HG02642 (cell line): ENCODE measurements at regions not wholly inside any gene's neighbourhood (a gene's known extent, or its start where the extent isn't known, plus 50 kb on each side); places are given as distances from the start of the nearest gene placed in this dataset.

ENCODE experiments used
- ATAC-seq: cut with Tn5 transposase; IDR thresholded peaks from one replicate; pipeline ENCODE4 v1.9.1; 2021; ENCODE audit warnings: mild to moderate bottlenecking; ENCODE audit not compliant: unreplicated experiment, poor library complexity

DNA sequence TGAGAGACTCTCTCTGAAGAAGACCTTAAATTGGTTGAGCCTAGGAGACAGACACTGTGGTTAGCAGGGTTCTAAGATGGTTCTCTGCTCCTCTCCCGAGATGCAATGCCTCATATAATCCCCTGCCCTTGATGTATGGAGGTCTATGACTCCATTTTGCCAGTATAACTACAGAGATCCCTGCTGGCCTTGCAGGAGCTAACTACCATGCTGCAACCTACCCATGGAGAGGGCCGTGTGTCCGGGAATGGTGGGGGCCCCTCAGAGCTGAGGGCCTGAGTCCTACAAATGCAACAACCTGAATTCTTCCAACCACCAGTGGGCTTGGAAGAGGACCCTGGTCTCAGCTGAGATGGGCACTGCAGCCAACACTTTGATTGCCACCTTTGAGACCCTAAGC lies 388.0 kb downstream of the SETD4 start:
- ATAC-seq, result no peak

DNA sequence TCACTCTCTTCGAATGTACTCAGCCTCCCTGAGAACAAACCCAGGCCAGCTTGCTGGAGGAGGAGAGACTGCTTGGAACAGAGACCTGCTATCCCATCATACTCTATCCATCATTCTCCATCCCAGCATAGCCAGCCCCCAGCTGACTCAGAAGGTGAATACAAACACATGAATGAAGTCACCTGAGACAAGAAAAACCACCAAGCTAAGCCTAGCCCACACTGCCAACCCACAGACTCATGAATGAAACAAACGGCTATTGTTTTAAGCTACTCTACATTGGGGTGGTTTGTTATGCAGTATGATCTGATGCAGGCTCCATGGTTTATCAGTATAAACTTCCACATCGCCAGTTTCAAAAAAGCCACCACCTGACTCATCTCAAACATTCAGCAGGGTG lies 395.6 kb downstream of the SETD4 start:
- ATAC-seq, result no peak

DNA sequence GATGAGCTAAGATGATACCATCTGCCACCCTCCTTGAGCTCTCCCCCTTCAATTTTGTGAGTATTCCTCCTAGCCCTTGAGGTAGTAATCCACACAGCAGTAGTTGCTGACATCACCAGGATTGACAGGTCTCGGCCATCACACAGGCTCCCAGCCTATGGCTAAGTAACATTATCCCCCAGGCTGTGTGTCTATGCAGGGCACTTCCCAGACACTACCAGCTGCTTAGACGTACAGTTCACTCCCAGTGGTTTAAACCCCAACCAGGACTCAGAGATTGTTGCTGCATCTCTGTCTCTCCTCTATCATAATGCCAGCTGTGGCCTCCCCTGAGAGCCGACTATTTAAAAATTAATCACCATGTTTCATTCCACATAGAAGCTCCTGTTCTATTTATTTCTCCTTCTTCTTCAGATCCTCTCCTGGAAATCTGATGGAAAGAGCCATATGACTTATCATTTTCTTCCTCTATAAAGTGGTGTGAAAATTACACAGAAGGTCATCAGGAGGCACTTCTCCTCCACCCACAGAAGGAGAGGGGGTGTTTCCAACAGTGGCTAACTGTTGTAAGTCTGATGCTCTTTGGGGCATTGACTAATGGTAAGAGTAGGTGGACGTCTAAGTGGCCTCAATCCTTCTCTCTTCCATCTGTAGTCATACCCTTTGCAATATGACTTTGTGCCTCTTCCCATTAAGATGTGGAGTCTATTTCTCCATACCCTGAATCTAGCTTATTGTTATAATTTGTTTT lies 396.3 kb downstream of the SETD4 start:
- ATAC-seq, result no peak

DNA sequence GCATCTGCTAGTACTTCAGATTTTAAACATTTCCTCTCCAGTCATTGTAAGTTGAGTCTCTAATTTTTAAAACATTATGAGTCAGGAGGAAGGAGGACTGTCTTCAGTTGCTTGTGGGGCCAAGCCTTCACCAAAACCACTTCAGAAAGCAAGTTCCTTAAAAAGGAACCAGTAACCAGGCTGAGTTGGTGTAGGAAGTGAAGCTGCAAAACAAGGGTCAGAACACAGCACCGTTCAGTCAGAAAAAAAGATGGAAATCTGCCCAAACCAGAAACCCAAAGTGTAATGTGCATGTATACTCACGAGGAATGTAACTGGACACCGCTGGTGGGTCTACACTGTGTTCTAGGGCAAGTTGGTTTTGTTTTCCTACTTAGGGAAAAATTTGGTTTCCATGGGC lies 402.1 kb downstream of the SETD4 start:
- no peak for ATAC-seq

DNA sequence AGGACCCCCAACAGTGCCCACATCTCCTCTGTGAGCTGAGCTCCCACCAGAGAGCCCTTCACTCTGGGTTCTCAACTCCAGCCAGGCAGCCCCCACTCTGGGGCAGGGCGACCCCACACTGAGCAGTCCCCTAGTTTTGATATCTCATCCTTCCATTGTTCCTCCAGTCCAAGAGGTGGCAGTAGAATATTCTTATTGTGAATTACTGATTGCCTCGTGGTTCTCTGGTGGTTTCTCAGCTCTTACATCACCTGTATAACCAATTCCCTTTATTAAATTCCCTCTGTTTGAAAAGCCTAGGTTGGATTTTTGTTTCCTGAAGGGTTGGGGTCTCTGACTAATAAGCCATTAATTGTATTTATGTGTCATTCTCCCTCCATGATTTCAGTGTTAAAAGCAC lies 407.5 kb downstream of the SETD4 start:
- no peak for ATAC-seq

DNA sequence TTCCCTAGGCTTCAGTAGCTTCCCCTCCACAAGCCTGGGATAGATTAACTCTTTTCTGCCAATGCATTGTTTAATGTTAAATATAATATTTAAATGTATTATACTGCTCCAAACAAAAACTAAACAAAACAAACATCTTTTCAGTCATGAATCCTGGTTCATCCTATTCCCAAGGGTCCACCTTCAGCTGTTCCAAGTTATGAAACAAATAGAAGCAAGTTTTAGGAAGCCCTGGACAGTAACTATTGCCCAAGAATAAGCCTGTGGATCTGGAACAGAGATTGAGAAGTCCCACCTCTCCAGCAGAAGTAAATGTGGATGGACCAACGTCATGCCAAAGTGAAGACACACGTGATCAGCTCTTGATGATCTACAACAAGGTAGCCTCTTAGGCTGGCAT lies 408.1 kb downstream of the SETD4 start:
- ATAC-seq, result no peak

DNA sequence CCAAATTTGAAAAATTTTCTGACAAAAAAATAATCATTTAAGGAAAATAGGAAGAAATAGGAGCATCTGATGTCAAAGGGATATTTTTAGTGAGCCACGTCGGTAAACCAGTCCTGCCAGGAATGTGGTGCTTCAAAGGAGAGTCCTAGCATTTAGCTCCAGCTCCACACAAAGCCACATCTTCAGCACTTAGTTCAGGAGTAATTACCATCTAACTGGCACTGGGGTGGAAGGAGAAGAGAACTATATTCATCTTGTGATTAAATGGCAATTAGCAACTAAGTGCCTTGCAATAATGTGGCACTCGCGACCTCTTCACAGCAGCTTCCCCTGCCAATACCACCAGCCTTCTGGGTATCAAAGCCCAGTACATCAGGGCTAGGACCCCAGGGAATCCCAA lies 409.1 kb downstream of the SETD4 start:
- no peak for ATAC-seq

DNA sequence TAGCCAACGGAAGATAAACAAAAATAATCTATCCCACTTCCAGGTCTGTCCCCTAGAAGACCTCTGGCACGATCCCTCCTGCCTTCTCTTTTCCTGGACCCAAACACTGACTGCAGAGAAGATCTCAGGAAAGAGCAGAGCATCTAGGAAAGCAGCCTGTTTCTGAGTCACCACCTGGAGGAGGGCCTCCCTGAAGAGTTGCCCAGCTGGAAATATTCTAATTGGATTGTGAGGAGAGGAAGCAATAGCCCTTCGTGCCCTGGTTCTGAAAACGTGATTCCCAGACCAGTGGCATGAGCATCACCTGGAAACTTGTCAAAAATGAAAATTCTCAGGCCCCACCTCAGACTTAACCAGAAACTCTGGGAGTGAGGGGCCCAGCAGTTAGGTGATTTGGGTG lies 411.1 kb downstream of the SETD4 start:
- no peak for ATAC-seq

DNA sequence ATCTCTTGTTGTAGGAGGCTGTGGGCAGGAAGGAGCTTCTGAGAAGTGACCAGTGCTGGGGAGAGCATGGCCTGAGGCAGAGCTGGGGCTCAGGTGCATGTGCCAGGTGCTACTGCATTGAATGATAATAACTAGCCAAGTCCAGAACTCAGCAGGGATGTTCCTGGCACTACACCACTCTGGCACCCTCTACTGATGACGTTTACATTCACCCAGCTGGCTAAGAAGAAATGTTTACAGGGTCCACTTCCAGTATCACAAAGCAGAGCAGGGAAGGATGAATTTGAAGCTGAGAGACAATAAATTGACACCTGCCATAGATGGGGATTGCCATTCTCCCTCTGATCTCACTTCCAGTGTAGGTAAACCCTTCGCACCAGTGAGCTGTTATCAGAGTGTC lies 411.8 kb downstream of the SETD4 start:
- no peak for ATAC-seq

DNA sequence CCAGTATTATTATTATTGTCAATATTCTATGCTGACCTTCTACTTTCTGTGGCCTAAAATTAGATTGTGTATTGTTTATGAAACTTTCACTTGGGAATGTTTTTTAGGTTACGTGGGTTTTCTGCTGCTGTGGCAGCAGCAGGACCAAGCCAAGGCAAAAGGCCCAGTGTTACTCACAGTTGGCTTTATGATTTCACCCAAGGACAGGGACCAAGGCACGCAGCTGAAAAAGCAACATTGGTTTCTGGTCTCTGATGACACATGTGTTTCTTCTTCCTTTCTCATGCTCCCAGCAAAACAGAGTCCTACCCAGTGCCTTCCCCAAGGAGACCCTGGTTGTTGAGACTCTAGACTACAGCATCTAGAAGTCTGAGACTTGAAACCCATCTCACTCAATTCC lies 413.7 kb downstream of the SETD4 start:
- no peak for ATAC-seq

DNA sequence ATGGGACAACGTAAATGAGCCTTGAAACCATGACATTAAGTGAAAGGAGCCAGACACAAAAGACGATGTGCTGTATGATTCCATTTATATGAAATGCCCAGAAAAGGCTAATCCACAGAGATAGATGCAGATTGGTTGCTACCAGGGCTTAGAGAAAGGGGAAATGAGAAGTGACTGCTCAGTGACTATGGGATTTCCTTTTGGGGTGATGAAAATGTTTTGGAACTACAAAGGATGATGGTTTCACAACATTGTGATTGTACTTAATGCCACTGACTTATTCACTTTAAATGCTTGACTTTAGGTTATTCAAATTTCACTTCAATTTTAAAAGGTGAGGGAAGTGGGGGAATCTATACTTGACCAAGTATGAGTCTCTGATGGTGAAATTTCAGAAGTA lies 414.3 kb downstream of the SETD4 start:
- ATAC-seq, result no peak

DNA sequence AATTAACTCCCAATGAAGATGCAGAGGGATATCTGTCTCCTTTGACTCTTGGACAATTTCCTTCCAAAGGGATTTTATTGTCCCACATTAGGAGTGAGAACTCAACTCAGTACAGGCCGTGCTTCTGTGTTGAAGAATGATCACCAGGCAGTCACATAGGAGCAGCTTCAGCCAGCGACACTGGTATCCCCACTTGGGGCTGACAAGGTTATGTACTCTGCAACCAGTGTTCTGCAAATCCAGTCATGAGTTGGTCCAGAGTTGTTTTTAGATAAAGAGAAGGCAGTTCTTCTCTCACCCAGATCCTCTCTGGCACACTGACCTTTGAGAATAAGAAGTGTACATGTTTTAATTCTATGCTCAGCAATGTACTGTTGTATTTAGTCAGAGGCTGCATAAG lies 415.8 kb downstream of the SETD4 start:
- no peak for ATAC-seq

DNA sequence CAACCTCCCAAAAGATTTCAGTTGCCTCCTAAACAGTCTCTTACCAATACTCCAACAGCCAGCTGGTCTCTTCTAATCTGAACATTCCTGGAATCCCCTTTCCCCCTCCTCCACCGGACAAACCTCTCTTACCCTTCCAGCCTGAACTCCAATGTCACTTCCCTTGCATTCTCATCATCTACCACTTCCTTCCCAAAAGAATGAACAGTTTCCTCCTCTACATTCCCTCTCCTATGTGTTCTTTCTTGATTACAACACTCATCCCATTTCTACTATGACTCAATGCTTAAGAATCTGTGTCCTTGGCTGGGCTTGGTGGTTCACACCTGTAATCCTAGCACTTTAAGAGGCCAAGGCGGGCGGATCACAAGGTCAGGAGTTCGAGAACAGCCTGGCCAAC lies 417.1 kb downstream of the SETD4 start:
- ATAC-seq, result no peak

DNA sequence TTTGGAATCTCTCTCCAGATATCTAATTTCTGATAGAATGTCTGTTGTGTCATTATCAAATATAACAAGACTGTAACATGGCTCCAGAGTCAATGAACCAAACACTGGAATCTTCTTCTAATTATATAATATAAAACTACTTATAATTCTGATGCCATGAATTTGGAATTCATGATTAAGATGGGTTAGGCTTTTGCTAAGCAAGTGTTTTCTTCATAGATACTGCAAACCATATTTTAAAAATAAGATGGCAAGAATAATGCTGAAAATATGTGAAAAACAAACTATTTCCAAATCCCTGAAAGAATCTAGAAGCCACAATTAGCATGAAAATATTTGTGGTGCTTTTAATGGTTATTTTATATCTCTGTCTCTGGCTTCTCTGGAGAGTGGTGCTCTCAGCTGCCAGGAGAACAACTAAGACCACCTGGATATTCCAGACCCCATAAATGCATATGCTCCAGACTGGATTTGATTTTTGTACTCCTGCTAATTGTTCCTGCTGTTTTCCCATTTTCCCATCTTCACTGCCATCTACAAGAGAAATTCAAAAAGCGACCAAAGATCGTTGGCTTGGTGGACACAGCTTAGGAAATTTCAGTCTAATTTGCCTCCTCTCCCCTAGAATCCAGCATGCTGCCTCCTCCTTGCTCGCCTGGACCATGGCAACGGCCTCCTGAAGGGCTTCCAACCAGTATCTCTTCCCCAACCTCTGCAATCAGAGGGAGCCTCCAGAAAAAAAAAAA lies 418.9 kb downstream of the SETD4 start:
- ATAC-seq, result no peak

DNA sequence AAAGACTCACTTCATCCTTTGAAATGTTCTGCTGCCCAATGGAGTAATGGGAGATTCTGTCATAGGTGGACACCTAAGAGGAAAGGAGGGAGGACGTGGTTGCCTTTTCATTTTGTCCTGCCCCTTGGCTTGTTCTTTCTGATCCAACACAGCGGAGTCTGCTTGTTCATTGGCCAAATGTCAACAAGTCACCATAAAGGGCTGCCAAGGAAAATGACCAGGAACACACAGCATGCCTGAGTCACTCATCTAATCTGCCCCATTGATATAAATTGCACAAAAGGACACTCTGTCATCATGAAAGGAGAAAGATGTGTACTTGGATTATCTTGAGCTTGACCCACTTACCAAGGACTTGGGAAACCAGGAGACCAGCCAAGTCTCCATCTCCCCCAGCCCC lies 422.9 kb downstream of the SETD4 start:
- no peak for ATAC-seq

DNA sequence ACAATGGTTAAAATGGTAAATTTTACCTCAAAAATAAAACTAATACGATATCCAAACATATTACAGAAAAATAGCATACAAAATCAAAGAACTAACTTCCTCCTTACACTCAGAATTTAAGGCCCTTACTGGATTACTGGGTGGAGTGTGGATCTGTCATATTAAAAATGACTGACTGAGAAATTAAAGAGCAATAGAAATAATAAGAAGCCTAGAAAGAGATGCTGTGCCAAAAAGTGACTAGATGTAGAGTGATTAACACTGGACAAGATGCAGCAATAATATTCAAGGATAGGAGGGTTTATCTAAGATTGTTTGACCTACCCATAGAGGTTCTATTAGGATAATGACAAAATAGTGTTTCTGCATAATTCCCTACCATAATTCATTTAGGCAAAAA lies 424.3 kb downstream of the SETD4 start:
- no peak for ATAC-seq

DNA sequence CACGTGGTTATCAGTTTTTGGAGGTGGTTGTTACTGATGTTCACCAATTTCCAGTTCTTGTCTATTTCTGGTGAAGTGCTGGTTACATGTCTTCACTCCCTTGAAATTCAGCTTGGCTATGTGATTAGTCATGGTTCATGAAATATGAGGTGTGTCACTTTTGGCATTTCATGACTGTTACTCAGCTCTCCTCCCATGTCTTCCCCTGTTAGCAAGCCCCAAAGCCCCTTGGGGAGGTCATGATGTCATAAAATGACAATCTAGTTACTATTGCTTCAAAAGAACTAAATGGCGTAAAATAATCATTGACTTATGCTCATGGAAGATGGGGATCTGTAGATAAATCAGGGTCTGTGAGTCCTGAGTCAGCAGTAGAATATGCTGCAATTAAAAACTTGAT lies 425.1 kb downstream of the SETD4 start:
- ATAC-seq, result no peak

DNA sequence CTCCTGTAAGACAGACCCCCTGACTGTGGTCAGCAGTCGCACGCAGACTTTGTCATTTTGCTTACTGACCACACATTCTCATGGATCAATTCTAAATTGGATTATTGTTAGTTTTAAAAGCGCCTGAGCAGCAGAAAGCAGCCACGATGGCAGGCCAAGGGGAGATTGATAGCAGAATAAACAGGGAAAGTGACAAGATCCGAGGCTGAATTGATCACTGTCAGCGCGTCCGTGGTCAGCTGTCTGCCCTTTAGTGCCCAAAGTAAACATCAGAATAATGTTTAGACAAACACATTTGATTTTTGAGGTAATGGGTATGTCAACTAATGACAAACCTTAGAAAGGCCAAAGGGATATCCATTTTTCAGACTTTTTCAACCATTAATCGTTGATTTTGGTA lies 426.8 kb downstream of the SETD4 start:
- ATAC-seq, result no peak

DNA sequence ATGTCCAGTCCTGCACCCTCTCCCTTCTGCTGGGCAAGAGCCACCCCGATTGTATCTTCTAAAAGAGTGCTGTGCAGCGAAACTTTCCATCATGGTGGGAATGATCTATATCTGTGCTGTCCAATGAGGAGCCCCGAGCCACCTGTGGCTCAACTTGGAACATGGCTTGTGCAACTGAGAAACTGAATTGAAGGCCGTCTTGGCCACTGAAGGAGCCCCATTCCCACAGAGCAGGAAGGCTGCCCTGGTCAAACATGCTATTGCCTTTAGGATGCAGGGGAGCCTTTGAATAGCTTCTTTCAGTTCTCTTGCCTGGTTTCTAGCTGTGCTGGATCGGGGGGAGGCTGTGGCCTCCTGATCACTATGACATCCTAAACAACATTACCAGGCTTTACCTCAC lies 427.6 kb downstream of the SETD4 start:
- no peak for ATAC-seq

DNA sequence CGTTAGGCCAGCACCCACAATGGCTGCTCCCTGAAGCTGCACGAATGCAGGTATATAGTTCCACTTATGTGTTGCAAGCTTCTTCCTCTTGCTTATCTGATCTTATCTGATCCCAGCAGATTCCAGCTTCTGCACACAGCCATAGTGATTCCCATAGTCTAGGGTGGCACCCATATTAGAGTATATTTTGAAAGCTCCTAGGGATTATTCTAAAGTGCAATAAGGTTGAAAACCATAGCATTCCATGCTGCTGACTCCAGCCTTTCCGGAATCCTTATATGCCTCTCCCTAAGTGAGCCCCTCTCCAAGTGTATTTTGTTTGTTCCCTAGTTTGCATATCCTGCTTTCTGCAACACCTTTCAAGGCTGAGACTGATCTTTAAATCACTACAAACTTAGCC lies 432.0 kb downstream of the SETD4 start:
- ATAC-seq, result no peak

DNA sequence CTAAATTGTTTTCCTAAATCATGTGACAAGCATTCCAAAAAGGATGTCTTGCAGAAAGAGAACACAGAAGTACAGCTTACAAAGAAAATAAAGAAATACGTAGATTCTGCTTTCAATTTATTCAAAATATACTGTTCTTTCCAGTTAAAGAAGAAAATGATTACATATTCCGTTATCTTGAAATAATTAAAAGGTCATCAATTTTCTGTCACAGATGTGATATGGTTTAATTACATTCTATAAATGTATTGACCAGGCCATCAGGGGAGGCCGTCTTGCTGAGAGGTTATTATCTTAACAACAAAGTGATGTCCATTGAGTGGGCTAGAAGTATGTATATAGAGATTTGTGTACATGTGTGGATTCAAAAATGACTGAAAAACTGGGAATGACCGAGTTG lies 432.9 kb downstream of the SETD4 start:
- no peak for ATAC-seq

DNA sequence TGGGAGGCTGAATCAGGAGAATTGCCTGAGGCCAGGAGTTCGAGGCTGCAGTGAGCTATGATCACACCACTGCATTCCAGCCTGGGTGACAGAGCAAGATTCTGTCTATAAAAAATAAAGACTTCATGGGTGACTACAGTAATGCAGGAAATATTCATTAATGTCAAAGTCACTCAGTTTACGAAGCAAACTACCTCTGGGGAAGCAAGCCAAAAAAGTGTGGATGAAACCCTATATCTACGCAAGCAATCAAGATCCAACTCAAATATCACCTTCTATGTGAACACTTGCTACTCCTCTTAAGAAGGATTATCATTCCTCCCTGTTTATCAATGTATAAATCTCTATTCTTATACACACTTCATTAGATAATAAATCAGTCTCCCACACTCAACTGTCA lies 434.8 kb downstream of the SETD4 start:
- no peak for ATAC-seq
